HG02623 (cell line): ENCODE measurements at regions not wholly inside any gene's neighbourhood (a gene's known extent, or its start where the extent isn't known, plus 50 kb on each side); places are given as distances from the start of the nearest gene placed in this dataset.
"Not testable (repeated sequence)": the region's sequence is repeated elsewhere in the genome, so short reads cannot be mapped to it uniquely, and the experiment has no call there.

Source experiments
- ATAC-seq: cut with Tn5 transposase; IDR thresholded peaks from one replicate; pipeline ENCODE4 v1.9.1; 2021; ENCODE audit warnings: moderate library complexity; ENCODE audit not compliant: unreplicated experiment

DNA sequence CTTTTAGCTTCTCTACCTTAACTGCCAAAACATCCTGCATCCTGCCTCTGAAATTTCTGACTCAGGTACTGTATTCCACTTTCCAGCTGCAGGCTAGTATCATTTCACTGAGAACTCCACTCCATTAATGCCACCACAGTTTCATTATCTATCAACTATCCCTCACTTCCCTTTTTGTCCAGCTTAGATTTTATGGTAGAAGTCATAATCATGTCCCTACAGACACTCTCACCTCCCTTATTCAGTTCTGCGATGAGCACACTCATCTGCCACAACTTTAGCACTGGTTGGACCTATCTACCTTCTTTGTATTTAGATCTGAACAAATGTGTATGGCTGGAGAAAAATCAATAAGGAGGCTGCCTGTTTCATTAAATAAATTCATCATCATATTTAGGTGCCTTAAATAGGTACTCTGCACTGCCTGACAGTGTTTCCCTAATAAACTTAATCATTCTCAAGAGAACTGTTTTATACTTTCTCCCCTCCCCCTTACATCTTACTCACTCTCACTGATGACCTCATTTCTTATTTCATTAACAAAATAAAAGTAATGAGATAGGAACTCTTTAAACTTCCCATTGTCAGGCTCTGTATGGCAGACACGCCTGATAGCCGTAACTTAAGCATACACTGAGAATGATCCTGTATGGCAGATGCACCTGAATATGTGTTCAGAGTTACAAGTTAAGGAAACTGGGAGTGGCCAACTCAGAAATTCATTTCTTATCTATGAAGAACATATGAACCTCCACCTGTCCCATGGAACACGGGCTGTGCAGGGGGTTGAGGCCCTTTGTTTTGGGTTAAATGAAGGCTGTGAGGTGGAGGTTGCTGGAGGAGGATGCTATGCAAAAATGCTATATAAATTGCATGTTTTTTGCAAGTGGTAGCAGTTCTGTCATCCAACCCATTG, 95.3 kb upstream of the MAN1A1 start:
- peak; percentile 52 for ATAC-seq

DNA sequence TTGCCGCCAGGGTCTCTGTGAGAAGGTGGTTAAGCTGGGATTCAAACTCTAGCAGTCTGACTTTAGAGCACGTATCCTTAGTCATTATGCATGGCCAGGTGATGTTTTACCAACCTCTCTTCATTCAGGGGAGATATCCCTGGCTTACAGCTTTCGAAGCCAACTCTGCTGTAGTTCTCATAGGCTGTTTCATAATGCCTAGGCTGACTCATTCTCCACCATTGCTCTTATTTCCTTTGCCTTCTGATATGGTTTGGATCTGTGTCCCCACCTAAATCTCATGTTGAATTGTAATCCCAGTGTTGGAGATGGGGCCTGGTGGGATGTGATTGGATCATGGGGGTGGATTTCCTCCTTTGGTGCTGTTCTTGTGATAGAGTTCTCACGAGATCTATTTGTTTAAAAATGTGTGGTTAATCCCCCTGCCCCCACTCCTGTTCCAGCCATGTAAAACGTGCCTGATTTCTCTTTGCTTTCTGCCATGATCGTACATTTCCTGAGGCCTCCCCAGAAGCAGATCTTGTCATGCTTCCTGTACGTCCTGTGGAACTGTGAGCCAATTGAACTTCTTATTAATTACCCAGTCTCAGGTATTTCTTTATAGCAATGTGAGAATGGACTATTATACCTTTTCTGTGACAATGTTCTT, 94.6 kb upstream of the MAN1A1 start:
- peak; percentile 0 for ATAC-seq

DNA sequence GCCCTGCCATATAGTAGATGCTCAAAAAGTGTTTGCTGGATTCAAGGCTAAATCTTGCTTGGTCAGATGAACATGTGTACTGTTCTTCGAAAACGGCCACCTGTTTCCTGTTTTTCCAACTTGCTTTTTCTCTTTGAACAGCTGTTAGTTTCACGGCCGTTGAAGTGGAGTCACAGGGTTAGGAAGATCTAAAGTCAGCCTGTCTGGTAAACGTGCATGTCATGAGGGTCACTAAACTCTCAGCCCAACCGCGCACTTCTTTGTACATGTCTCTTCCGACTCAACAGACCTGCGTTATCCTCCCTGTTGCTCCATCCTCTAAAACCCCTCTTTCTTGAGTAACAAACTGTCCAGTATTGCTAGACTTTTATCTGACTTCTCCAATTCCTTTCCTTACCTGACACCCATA, 93.2 kb upstream of the MAN1A1 start:
- ATAC-seq = peak; percentile 52

DNA sequence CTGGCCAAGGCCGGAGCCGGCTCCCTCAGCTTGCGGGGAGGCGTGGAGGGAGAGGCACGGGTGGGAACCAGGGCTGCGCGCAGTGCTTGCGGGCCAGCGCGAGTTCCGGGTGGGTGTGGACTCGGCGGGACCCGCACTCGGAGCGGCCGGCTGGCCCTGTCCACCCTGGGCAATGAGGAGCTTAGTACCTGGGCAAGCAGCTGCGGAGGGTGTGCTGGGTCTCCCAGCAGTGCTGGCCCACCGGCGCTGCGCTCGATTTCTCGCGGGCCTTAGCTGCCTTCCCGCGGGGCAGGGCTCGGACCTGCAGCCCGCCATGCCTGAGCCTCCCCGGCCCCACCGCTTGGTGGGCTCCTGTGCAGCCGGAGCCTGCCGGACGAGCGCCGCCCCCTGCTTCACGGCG, 91.4 kb upstream of the MAN1A1 start:
- ATAC-seq = no peak

DNA sequence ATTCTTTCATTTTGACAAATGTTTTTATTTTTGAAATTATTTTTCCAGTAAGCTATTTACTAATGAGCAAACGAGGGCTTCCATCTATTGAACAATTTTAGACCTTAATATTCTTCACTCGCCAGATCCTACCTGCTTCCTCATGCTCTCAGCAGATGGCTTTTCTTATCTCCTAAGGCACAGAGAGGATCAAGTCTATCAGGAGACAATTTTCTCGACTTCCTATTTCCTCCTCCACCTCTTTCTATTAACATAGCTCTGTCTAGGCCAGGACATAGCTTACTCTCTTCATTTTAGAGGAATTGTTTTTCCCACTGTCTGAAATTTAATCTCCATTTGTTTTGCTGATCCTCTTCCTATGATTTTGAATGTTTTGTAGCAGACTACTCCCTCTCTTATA, 87.0 kb upstream of the MAN1A1 start:
- ATAC-seq = no peak

DNA sequence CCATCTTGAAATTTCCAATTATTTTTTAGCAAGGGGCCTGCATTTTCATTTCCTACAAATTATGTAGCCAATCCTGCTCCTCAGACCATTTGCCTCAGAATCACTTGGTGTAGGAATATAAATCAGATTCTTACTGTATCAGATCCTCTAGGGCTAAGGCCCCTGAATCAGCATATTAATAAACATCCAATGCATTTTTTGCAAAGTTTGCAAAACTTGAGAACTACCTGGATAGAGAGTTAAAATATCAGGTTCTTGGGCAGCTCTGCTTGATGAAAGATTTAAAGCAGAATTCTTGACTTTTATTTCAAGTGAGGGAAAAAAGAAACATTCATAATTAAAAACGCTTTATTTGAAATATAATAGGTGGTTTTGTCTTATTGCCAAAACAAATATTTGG, 82.2 kb upstream of the MAN1A1 start:
- ATAC-seq = no peak

DNA sequence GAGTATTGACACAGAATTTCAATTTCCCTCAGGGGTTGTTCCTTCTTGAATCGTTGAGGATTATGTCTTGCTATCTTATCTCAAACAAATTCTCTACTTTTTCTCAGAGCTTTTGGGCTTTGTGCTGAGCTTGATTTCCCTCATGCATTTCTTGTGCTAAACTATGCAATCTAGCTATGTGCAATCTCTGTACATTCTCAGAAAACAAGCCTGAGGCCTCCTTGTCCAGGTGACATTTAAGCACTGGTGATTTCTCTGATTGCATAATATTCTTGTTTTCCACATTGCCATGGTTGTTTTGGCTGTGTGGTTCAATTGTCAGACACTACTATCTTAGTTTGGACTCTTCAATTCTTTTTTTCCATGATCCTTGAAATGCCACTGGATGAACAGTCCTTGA, 81.2 kb upstream of the MAN1A1 start:
- ATAC-seq = no peak

DNA sequence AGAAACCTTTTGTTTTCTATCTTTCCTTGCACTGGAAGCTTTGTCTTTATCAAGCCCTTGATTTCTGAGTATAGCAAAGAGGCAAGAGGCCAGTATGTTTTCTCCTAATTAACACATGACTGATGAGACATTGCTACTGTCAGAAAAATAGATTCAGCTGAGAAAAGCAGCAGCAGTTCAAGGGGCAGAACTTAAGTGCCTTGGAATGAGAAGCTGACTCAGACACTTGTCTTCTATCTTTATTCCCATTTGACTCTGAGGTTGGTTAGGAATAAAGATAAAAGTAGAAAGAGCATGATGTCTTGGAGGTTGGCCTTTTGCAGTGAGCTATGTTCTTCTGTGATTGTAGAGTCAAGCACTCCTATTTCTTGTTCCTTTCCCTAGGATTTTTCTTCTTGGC, 79.1 kb upstream of the MAN1A1 start:
- ATAC-seq = no peak

DNA sequence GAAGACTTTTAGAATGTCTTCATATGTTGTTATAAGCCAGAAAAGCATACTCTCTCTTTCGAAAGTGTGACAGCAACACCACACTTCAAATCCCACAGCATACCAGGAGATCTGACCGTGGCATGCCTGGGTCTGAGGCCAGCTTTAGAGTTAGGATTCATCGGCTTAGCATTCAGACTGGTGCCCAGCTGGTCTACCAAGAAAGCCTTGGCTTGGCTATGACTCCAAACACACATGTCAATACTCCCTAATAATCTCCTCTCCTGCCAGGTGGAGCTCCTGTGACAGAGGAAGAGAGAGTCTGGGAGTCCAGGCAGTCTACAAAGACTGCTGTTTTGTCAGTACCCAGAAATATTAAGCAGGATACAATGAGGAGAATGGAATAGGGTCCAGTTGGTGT, 77.1 kb upstream of the MAN1A1 start:
- no peak for ATAC-seq

DNA sequence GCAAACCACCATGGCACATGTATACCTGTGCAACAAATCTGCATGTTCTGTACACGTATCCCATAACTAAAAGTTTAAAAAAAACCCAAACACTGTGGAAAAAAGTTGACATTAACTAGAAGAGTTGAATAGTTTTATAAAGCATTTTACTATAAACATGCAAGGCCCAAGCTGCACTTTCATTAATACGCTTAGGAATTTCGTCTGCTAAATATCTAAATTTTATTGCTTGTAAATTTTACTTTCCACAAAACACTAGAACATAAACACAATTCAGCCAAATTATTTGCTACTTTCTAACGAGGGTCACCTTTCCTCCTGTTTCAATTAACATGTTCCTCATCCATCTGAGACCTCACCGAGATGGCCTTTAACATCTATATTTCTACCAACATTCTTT, 74.4 kb upstream of the MAN1A1 start:
- no peak for ATAC-seq

DNA sequence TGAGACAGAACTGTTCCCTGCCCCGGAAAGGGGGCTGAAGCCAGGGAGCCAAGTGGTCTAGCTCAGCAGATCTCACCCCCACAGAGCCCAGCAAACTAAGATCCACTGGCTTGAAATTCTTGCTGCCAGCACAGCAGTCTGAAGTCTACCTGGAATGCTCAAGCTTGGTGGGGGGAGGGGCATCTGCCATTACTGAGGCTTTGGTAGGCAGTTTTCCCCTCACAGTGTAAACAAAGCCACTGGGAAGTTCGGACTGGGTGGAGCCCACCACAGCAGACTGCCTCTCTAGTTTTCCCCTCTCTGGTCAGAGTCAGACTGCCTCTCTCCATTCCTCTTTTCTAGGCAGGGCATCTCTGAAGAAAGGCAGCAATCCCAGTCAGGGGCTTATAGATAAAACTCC, 68.5 kb upstream of the MAN1A1 start:
- not testable (repeated sequence) for ATAC-seq

DNA sequence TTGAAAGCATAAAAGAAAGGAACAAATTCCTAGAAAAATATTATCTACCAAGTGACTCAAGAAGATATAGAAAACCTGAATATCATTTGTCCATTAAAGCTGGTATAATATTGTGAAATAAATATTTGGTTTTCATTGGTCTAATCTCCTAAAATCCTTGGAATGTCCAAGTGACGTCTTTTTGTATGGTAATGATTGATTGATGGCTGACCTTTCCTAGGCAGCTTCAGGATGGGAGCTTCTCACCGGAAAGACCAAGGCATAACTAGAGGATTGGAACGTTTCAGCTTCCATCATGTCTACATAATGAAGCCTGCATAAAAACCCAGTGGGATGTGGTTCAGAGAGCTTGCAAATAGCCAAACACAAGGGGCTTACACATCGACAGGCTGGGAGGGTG, 57.6 kb upstream of the MAN1A1 start:
- ATAC-seq = no peak

DNA sequence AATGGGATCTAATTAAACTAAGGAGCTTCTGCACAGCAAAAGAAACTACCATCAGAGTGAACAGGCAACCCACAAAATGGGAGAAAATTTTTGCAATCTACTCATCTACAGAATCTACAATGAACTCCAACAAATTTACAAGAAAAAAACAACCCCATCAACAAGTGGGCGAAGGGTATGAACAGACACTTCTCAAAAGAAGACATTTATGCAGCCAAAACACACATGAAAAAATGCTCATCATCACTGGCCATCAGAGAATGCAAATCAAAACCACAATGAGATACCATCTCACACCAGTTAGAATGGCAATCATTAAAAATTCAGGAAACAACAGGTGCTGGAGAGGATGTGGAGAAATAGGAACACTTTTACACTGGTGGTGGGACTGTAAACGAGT, 55.6 kb upstream of the MAN1A1 start:
- not testable (repeated sequence) for ATAC-seq
